ENCODE measurements at regions not wholly inside any gene's neighbourhood (a gene's known extent, or its start where the extent isn't known, plus 50 kb on each side); places are given as distances from the start of the nearest gene placed in this dataset.

DNA sequence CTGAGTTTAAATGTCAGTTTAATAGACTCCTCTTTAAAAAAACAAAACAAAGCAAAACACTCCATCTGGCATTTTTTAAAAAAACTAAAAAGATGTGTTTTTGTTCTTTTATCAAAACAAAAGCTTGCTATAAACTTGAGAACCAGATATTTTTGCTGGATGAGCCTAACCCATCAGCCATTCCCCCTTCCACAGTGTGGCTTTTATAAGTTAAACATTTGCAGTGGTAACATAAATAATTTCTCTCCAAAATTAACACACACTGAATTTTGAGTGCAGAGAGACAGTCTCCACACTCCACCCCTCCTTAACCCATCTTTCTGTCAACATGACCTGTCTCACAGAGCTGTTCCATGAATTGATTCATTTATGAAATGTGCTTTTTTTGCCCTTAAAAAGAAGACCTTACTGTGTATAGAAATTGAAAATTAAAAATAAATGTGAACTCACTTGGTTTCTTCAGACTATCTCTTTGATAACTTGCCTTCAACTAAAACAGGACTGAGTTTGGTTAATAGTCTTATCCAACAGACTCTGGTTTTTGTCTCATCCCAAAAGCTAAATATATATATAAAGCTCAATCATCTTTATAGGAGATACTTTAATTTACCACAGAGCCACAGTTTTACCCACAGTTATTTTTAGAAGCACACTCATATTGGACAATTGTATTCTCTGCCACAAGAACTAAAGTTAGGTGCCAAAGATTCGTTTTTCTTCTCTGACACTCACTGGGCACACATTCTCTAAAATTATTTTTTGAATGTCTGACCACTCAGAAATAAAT, 64.8 kb upstream of the STK39 start:
- peaks cover 21% of the 10 kb centered on the region for H3K9me3 Mint-ChIP-seq

DNA sequence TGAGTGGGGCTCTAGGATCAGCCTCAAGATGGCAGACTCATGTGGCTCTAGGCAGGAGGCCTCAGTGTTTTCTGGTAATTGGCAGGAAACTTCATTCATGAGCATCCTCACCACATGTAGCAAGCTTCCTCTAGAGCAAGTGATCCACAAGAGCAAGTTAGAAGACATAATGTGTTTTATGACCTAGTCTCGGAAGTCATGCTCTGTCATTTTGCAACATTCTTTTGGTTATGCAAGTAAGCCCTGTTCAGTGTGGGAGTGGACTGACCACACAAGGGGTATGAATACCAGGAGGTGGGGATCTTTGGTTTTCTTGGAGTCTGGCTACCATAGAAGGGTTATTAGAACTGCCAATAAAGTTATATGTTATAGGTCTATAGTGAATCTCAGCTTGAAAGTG, 66.8 kb upstream of the STK39 start:
- Mint-ChIP-seq H3K36me3 (ENCODE audit: low read depth) (no peaks in the 10 kb centered on the region), H3K4me1 (peaks cover 21% of the 10 kb centered on the region), H3K27me3 (ENCODE audit: low read depth) (no peaks in the 10 kb centered on the region), H3K9me3 (peaks cover 10% of the 10 kb centered on the region), H3K27ac (no peak overlapping the region), H3K4me3 (no peak overlapping the region)
- TF ChIP-seq, protein P1, sequence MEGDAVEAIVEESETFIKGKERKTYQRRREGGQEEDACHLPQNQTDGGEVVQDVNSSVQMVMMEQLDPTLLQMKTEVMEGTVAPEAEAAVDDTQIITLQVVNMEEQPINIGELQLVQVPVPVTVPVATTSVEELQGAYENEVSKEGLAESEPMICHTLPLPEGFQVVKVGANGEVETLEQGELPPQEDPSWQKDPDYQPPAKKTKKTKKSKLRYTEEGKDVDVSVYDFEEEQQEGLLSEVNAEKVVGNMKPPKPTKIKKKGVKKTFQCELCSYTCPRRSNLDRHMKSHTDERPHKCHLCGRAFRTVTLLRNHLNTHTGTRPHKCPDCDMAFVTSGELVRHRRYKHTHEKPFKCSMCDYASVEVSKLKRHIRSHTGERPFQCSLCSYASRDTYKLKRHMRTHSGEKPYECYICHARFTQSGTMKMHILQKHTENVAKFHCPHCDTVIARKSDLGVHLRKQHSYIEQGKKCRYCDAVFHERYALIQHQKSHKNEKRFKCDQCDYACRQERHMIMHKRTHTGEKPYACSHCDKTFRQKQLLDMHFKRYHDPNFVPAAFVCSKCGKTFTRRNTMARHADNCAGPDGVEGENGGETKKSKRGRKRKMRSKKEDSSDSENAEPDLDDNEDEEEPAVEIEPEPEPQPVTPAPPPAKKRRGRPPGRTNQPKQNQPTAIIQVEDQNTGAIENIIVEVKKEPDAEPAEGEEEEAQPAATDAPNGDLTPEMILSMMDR (IDR thresholded peaks at IDR 0.05; ENCODE audit: unreplicated experiment in 3 of 3), result no peak

More for the DNA sequence above, 64.8 kb upstream of the STK39 start:
- H3K4me1 Mint-ChIP-seq, result peaks cover 21% of the 10 kb centered on the region
- H3K27me3 Mint-ChIP-seq (ENCODE audit: low read depth), result no peaks in the 10 kb centered on the region
- H3K36me3 Mint-ChIP-seq (ENCODE audit: low read depth), result no peaks in the 10 kb centered on the region
- no peak overlapping the region for H3K4me3 Mint-ChIP-seq
- TF ChIP-seq, protein P1 (IDR thresholded peaks at IDR 0.05; ENCODE audit: unreplicated experiment in 3 of 3), result no peak
- peak overlapping the region; percentile 42 to 67 (median 62) for H3K27ac Mint-ChIP-seq

DNA sequence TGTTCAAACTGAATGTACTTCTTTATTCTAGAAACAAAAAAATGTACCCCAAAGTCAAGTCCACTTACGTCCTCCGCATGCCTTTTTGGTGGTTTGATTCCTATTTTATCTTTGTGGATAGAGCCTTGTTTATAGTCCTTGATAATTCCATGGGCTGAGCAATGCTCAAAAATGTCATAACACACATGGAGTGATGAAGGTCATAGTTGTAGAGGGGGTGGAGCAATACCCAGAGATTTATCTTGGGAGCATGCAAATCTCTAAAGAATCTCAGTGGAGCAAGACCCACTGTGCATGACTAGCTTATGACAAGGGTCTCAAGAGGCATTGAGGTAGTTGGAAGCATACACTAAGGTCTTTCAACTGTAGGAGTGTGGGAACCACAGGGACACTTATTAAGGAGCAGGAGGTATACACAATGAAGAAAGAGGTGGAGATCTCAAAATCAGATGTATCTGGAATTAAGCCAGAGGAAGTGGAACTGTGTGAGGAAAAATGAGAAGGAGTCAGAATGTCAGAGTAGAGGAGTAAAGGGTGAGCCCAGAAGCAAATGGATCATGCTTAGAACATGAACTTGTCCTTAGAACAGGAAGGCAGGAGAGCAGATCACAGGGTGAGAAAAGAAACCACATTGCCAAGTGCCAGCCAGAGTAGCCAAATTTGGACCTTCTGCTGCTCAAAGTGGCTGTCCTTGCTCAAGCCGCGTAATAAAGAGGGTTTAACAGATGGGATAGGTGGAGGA, 68.1 kb upstream of the STK39 start:
- TF ChIP-seq, protein P1 (IDR thresholded peaks at IDR 0.05; ENCODE audit: unreplicated experiment in 3 of 3), result no peak
- H3K4me1 Mint-ChIP-seq, result peaks cover 26% of the 10 kb centered on the region
- H3K27ac Mint-ChIP-seq, result no peak overlapping the region
- no peaks in the 10 kb centered on the region for H3K36me3 Mint-ChIP-seq (ENCODE audit: low read depth)
- H3K4me3 Mint-ChIP-seq, result no peak overlapping the region
- H3K9me3 Mint-ChIP-seq, result peaks cover 4% of the 10 kb centered on the region
- no peaks in the 10 kb centered on the region for H3K27me3 Mint-ChIP-seq (ENCODE audit: low read depth)

DNA sequence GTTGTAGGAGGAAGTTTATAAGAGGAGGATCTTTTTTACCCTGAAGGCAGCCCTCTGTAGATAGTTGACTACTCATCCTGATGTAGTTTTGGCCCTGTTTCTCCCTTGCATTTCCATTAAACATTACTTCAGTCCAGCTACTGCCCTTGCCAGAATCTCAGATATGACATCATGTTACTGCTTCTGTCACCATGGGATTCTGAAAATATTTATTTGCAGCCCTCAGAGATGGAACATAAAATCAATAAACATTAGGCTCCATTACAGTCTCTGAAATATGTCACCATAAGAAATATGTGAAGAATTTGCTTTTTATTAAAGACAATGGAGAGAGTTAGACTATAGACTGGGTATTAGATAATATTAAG, 68.7 kb upstream of the STK39 start:
- Mint-ChIP-seq H3K4me3 (no peak overlapping the region), H3K27ac (no peak overlapping the region), H3K4me1 (peaks cover 23% of the 10 kb centered on the region), H3K9me3 (peaks cover 4% of the 10 kb centered on the region), H3K36me3 (ENCODE audit: low read depth) (no peaks in the 10 kb centered on the region), H3K27me3 (ENCODE audit: low read depth) (no peaks in the 10 kb centered on the region)
- TF ChIP-seq, protein P1 (IDR thresholded peaks at IDR 0.05; ENCODE audit: unreplicated experiment in 3 of 3), result no peak

DNA sequence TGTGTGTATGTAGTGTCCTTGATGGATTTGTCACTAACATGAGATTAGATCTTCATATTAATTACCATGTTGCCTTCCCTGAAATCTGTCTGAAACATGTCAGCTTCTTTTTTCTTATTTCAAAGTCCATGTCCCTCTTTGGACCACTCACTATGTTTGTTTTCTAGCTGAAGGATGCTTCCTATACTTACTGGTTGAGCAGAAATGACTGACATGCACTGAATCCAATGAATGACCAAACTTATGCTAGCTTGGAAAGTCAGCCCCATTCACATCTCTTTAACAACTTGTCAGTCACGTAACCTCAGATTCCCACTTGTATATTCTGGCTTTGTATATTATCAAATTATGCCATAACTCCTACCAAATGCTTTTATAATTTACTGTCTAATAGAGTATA, 69.9 kb upstream of the STK39 start:
- Mint-ChIP-seq H3K4me1 (peaks cover 17% of the 10 kb centered on the region), H3K9me3 (peaks cover 4% of the 10 kb centered on the region)

More for the DNA sequence above, 69.9 kb upstream of the STK39 start:
- Mint-ChIP-seq H3K36me3 (ENCODE audit: low read depth) (no peaks in the 10 kb centered on the region), H3K4me3 (no peak overlapping the region), H3K27me3 (ENCODE audit: low read depth) (no peaks in the 10 kb centered on the region), H3K27ac (no peak overlapping the region)
- TF ChIP-seq, protein P1 (IDR thresholded peaks at IDR 0.05; ENCODE audit: unreplicated experiment in 3 of 3), result no peak
